SW 1271 (cell line): ENCODE measurements at regions not wholly inside any gene's neighbourhood (a gene's known extent, or its start where the extent isn't known, plus 50 kb on each side); places are given as distances from the start of the nearest gene placed in this dataset.

Source experiments
- DNase-seq, 2 experiments: peaks; one replicate each; lab custom pipeline; 2025; lab: John Stamatoyannopoulos, UW

- no peak for DNase-seq
Measured at GRCh38 chr10:21092683-21093524, 195.8 kb upstream of the NEBL start.

GRCh38 chr10:21090609-21091082 lies 193.5 kb upstream of the NEBL start:
- no peak for DNase-seq

- DNase-seq = no peak
Measured at GRCh38 chr10:21087476-21087875, 190.4 kb upstream of the NEBL start.

- no peak for DNase-seq
Measured at GRCh38 chr10:21084700-21085099, 187.6 kb upstream of the NEBL start.

- DNase-seq = no peak
Measured at GRCh38 chr10:21083861-21084260, 186.8 kb upstream of the NEBL start.

- no peak for DNase-seq
Measured at GRCh38 chr10:21082206-21082605, 185.1 kb upstream of the NEBL start.

- no peak for DNase-seq
Measured at GRCh38 chr10:21080261-21080660, 183.2 kb upstream of the NEBL start.

- no peak for DNase-seq
Measured at GRCh38 chr10:21079330-21079658, 182.2 kb upstream of the NEBL start.

- peak in 1 of 2 experiments; percentile 48 for DNase-seq
Measured at GRCh38 chr10:21078410-21079329, 181.6 kb upstream of the NEBL start.

GRCh38 chr10:21077681-21078080 lies 180.6 kb upstream of the NEBL start:
- DNase-seq = no peak

- DNase-seq = no peak
Measured at GRCh38 chr10:21076381-21076780, 179.3 kb upstream of the NEBL start.

- no peak for DNase-seq
Measured at GRCh38 chr10:21075880-21076279, 178.8 kb upstream of the NEBL start.

GRCh38 chr10:21071001-21071673 lies 174.0 kb upstream of the NEBL start:
- DNase-seq = no peak

GRCh38 chr10:21069929-21070700 lies 173.0 kb upstream of the NEBL start:
- DNase-seq = no peak

GRCh38 chr10:21069278-21069677 lies 172.2 kb upstream of the NEBL start:
- no peak for DNase-seq

GRCh38 chr10:21068026-21068656 lies 171.0 kb upstream of the NEBL start:
- DNase-seq = no peak

GRCh38 chr10:21065621-21066248 lies 168.6 kb upstream of the NEBL start:
- DNase-seq = no peak

- DNase-seq = no peak
Measured at GRCh38 chr10:21061982-21062381, 164.9 kb upstream of the NEBL start.

- DNase-seq = no peak
Measured at GRCh38 chr10:21061184-21061583, 164.1 kb upstream of the NEBL start.

GRCh38 chr10:21060626-21061025 lies 163.5 kb upstream of the NEBL start:
- DNase-seq = no peak

GRCh38 chr10:21057989-21058388 lies 160.9 kb upstream of the NEBL start:
- DNase-seq = no peak
